Testis (tissue), 2 donors: ENCODE measurements at regions not wholly inside any gene's neighbourhood (a gene's known extent, or its start where the extent isn't known, plus 50 kb on each side); places are given as distances from the start of the nearest gene placed in this dataset.

Experiments
- POLR2A ChIP-seq: fragments of 450-650 bp; IDR thresholded peaks from one replicate; pipeline ENCODE4 v1.6.1; 2017; ENCODE audit warnings: antibody characterized with exemption, mild to moderate bottlenecking, moderate library complexity
- TF ChIP-seq, protein P1 (sequence below), 3 experiments: fragments of 450-650 bp in 2 of 3; fragments of 200-600 bp in 1 of 3; sonication (generic) in 1 of 3; IDR thresholded peaks; one replicate each; pipeline ENCODE4 v1.5.1; 2016 to 2019; ENCODE audit warnings: antibody characterized with exemption in 3 of 3, mild to moderate bottlenecking in 2 of 3, moderate library complexity in 1 of 3

DNA sequence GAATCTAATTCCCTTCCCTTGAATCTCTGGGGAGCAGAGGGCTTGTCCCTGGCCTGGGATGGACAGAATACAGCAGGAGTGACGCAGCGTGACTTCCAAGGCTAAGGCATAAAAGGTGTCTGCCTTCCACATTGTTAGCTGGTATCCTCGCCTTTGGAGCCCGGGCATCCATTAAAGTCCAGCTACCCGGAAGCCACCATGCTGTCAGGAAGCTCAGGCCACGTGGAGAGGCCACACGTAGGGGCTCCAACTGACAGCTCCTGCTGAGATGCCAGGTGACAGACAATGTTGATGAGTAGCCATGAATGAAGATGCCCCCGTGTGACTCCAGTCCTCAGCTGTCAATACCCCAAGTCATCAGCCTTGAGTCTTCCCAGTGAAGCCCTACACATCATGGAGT, 99.9 kb downstream of the OAT start:
- TF ChIP-seq, protein P1, sequence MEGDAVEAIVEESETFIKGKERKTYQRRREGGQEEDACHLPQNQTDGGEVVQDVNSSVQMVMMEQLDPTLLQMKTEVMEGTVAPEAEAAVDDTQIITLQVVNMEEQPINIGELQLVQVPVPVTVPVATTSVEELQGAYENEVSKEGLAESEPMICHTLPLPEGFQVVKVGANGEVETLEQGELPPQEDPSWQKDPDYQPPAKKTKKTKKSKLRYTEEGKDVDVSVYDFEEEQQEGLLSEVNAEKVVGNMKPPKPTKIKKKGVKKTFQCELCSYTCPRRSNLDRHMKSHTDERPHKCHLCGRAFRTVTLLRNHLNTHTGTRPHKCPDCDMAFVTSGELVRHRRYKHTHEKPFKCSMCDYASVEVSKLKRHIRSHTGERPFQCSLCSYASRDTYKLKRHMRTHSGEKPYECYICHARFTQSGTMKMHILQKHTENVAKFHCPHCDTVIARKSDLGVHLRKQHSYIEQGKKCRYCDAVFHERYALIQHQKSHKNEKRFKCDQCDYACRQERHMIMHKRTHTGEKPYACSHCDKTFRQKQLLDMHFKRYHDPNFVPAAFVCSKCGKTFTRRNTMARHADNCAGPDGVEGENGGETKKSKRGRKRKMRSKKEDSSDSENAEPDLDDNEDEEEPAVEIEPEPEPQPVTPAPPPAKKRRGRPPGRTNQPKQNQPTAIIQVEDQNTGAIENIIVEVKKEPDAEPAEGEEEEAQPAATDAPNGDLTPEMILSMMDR (IDR thresholded peaks at IDR 0.05) = no peak
- no peak for TF ChIP-seq POLR2A
